Panc1 (cell line): ENCODE measurements at regions not wholly inside any gene's neighbourhood (a gene's known extent, or its start where the extent isn't known, plus 50 kb on each side); places are given as distances from the start of the nearest gene placed in this dataset.

Source experiments
- ATAC-seq: fragments of 200-7000 bp; cut with Tn5 transposase; 2 replicates; pipeline ENCODE4 v1.9.1; 2020; ENCODE audit warnings: mild to moderate bottlenecking, moderate library complexity
- BruUV-seq: library from RNA; stranded (reverse); fragments of 400-500 nt; replicated peaks from 2 replicates; lab custom pipeline; 2021; lab: Mats Ljungman, UMichigan
- CTCF ChIA-PET: fragments of 300-600 bp; sonication (Branson Sonifier 250); formaldehyde crosslinking; loops from one replicate; lab custom pipeline; 2022; ENCODE audit warnings: antibody characterized with exemption; lab: Charles Lee
- POLR2A ChIA-PET: fragments of 300-600 bp; sonication (Branson Sonifier 250); formaldehyde crosslinking; loops from one replicate; lab custom pipeline; 2022; ENCODE audit warnings: antibody characterized with exemption; lab: Charles Lee
- DNase-seq: peaks from one replicate; pipeline ENCODE4 v3.0.0-alpha.2; 2010; ENCODE audit warnings: low read depth, low spot score
- H3K27ac ChIP-seq: 2 replicates; pipeline ENCODE4 v1.5.1; 2011; ENCODE audit warnings: mild to moderate bottlenecking, low read length, inconsistent platforms
- H3K27me3 ChIP-seq: fragments of 200-500 bp; sonication (Bioruptor generic); 2 replicates; pipeline ENCODE4 v1.6.0; 2014; ENCODE audit warnings: low read length, inconsistent platforms; ENCODE audit not compliant: control insufficient read depth, insufficient read depth
- H3K36me3 ChIP-seq: fragments of 200-500 bp; sonication (Bioruptor generic); 2 replicates; pipeline ENCODE4 v1.5.1; 2014; ENCODE audit warnings: inconsistent platforms, mild to moderate bottlenecking, low read length, moderate library complexity; ENCODE audit not compliant: control insufficient read depth, insufficient read depth
- H3K4me1 ChIP-seq: 2 replicates; pipeline ENCODE4 v1.5.1; 2011; ENCODE audit warnings: inconsistent platforms, mild to moderate bottlenecking, low read length, moderate library complexity; ENCODE audit not compliant: control insufficient read depth, insufficient read depth
- H3K4me3 ChIP-seq, 2 experiments: 2 replicates each; pipeline ENCODE4 v1.5.1; 2011 to 2012; ENCODE audit warnings: low read depth in 2 of 2, low read length in 2 of 2, mild to moderate bottlenecking in 2 of 2, inconsistent platforms in 1 of 2, moderate library complexity in 1 of 2
- H3K9me3 ChIP-seq: fragments of 200-500 bp; sonication (Bioruptor generic); 2 replicates; pipeline ENCODE4 v1.5.1; 2014; ENCODE audit warnings: low read depth, mild to moderate bottlenecking, inconsistent platforms, low read length, moderate library complexity; ENCODE audit not compliant: control insufficient read depth, insufficient read depth
- CTCF ChIP-seq: fragments of 450-650 bp; IDR thresholded peaks from 2 replicates; pipeline ENCODE4 v1.5.1; 2017; ENCODE audit warnings: mild to moderate bottlenecking
- POLR2AphosphoS5 ChIP-seq: IDR thresholded peaks from 2 replicates; pipeline ENCODE4 v1.6.1; 2012; ENCODE audit warnings: mild to moderate bottlenecking, low read depth, low read length, moderate library complexity
- REST ChIP-seq, 2 experiments: IDR thresholded peaks; 2 replicates each; pipeline ENCODE4 v1.6.1; 2011 to 2012; ENCODE audit warnings: low read depth in 2 of 2, control low read depth in 1 of 2, low read length in 1 of 2, mild to moderate bottlenecking in 1 of 2, moderate library complexity in 1 of 2; ENCODE audit not compliant: insufficient read depth in 1 of 2
- SIN3A ChIP-seq: IDR thresholded peaks from 2 replicates; pipeline ENCODE4 v1.6.1; 2012; ENCODE audit warnings: low read depth, mild to moderate bottlenecking, low read length, moderate library complexity, borderline replicate concordance; ENCODE audit not compliant: insufficient read depth
- TCF7L2 ChIP-seq: IDR thresholded peaks from 2 replicates; pipeline ENCODE4 v1.6.1; 2011; ENCODE audit warnings: mild to moderate bottlenecking, low read depth, low read length, inconsistent platforms
- in situ Hi-C: cut with HindIII; loops from 2 replicates; pipeline ENCODE4 v1.10.0; 2016; ENCODE audit warnings: low sequenced_read_pairs, low pct_unique_long_range_greater_than_20kb
- intact Hi-C: fragments of 100-400 bp; cut with micrococcal nuclease; formaldehyde crosslinking; loops from one replicate; pipeline ENCODE4 v1.10.0; 2022; ENCODE audit not compliant: unreplicated experiment

- Histone ChIP-seq H3K27me3 (no peaks in the 10 kb centered on the region), H3K9me3 (no peaks in the 10 kb centered on the region), H3K36me3 (no peaks in the 10 kb centered on the region), H3K4me3 (no peak overlapping the region), H3K27ac (no peak overlapping the region), H3K4me1 (peaks cover 4% of the 10 kb centered on the region; the same call in 1 of the 2 replicates)
- intact Hi-C loops (no loop called here), in situ Hi-C loops (no loop called here)
- POLR2A ChIA-PET = interaction anchor here (0.7 kb wide), 1 partner anchor 21 kb away, joined by 3 read pairs; no protein-coding TSS in a partner anchor
- CTCF ChIA-PET = no interaction called here
- no peak for ATAC-seq
- no TSS peak for BruUV-seq
- TF ChIP-seq POLR2AphosphoS5 = no peak
- TF ChIP-seq CTCF = no peak
- no peak for TF ChIP-seq REST (IDR thresholded peaks at IDR 0.05; ENCODE audit: insufficient read depth in 1 of 2, low read depth in 2 of 2, low read length in 1 of 2)
- no peak for TF ChIP-seq TCF7L2
- TF ChIP-seq SIN3A = no peak
- no peak for DNase-seq
These were observed 129.5 kb downstream of the GPX5 start for GRCh38 chr6:28655164-28655563.

- intact Hi-C loops (no loop called here), in situ Hi-C loops (no loop called here)
- H3K27me3 ChIP-seq = no peaks in the 10 kb centered on the region; the same call in 1 of the 2 replicates
- CTCF ChIA-PET = interaction anchor here (0.5 kb wide), 1 partner anchor 18 kb away, joined by 3 read pairs; no protein-coding TSS in a partner anchor
- H3K9me3 ChIP-seq = no peaks in the 10 kb centered on the region
- H3K4me1 ChIP-seq = peaks cover 7% of the 10 kb centered on the region
- H3K4me3 ChIP-seq = peak overlapping the region; percentile 71 to 78
- TF ChIP-seq POLR2AphosphoS5 (no peak), SIN3A (no peak), TCF7L2 (no peak), CTCF (no peak), REST (IDR thresholded peaks at IDR 0.05; ENCODE audit: insufficient read depth in 1 of 2, low read depth in 2 of 2, low read length in 1 of 2) (no peak)
- no peak overlapping the region for H3K27ac ChIP-seq
- ATAC-seq = no peak
- BruUV-seq = no TSS peak
- no peak for DNase-seq
- POLR2A ChIA-PET = no interaction called here
- H3K36me3 ChIP-seq = no peaks in the 10 kb centered on the region
These were observed 131.0 kb downstream of the GPX5 start for GRCh38 chr6:28656715-28657114.
